Esophagus squamous epithelium (tissue), 4 donors: ENCODE measurements at regions not wholly inside any gene's neighbourhood (a gene's known extent, or its start where the extent isn't known, plus 50 kb on each side); places are given as distances from the start of the nearest gene placed in this dataset.

Experiments
- POLR2A ChIP-seq, 4 donors: fragments of 450-650 bp; IDR thresholded peaks; one replicate each; pipeline ENCODE4 v1.6.1; 2017; ENCODE audit warnings: antibody characterized with exemption in 4 of 4, mild to moderate bottlenecking in 4 of 4, moderate library complexity in 3 of 4
- TF ChIP-seq, protein P1 (sequence below), 6 experiments: fragments of 450-650 bp in 4 of 6; fragments of 200-600 bp in 2 of 6; sonication (generic) in 2 of 6; IDR thresholded peaks; one replicate each; pipeline ENCODE4 v1.5.1; 2016 to 2019; ENCODE audit warnings: antibody characterized with exemption in 6 of 6, mild to moderate bottlenecking in 4 of 6, moderate library complexity in 4 of 6

DNA sequence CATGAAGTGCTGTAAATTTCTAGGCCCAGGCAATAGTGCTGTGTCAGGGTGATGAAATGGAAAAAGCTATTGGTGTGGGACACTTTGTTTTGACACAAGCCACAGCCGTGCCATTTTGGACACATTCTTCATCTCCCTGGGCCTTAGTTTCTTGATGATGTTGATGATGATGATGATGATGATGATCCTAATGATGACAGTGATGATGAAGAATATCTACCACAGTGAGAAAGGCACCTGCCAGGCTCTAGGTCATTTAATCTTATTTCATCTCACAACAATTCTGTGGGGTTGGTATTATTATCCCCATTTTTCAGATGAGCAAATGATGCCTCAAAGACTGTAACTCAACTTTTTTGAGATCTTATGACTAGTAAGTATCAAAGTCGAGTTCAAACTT lies 102.2 kb upstream of the STC2 start:
- TF ChIP-seq, protein P1, sequence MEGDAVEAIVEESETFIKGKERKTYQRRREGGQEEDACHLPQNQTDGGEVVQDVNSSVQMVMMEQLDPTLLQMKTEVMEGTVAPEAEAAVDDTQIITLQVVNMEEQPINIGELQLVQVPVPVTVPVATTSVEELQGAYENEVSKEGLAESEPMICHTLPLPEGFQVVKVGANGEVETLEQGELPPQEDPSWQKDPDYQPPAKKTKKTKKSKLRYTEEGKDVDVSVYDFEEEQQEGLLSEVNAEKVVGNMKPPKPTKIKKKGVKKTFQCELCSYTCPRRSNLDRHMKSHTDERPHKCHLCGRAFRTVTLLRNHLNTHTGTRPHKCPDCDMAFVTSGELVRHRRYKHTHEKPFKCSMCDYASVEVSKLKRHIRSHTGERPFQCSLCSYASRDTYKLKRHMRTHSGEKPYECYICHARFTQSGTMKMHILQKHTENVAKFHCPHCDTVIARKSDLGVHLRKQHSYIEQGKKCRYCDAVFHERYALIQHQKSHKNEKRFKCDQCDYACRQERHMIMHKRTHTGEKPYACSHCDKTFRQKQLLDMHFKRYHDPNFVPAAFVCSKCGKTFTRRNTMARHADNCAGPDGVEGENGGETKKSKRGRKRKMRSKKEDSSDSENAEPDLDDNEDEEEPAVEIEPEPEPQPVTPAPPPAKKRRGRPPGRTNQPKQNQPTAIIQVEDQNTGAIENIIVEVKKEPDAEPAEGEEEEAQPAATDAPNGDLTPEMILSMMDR (IDR thresholded peaks at IDR 0.05): no peak
- no peak for TF ChIP-seq POLR2A (IDR thresholded peaks at IDR 0.05)
